NCI-H446 treated with DMSO at 0.1 percent for 48 hours (cell line): ENCODE measurements at regions not wholly inside any gene's neighbourhood (a gene's known extent, or its start where the extent isn't known, plus 50 kb on each side); places are given as distances from the start of the nearest gene placed in this dataset.
"Not testable (repeated sequence)": the region's sequence is repeated elsewhere in the genome, so short reads cannot be mapped to it uniquely, and the experiment has no call there.

ENCODE experiments used
- DNase-seq: peaks from one replicate; lab custom pipeline; 2025; lab: John Stamatoyannopoulos, UW

DNA sequence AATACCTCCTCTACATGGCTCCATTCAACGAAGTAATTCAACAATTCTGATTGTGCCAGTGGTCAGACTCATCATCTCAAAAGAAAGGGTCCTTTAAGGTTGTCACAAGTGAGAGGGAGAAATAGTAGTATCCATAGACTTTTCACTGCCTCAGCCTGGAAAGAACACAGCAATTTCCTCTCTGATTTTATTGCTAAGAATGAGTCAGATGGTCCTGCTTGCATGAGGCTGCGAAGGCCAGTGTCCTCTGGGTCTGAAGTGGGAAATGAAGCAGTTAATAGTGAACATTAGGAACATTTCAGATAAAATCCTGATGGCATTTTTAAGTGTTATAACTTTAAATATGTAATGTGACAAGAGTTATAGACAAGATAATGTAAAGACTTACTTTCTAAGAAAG, 979.0 kb downstream of the EFNA5 start:
- no peak for DNase-seq

- no peak for DNase-seq
Measured at GRCh38 chr5:106690585-106690984, 980.2 kb downstream of the EFNA5 start.

- DNase-seq = no peak
Measured at GRCh38 chr5:106680330-106680729, 990.4 kb downstream of the EFNA5 start.

DNA sequence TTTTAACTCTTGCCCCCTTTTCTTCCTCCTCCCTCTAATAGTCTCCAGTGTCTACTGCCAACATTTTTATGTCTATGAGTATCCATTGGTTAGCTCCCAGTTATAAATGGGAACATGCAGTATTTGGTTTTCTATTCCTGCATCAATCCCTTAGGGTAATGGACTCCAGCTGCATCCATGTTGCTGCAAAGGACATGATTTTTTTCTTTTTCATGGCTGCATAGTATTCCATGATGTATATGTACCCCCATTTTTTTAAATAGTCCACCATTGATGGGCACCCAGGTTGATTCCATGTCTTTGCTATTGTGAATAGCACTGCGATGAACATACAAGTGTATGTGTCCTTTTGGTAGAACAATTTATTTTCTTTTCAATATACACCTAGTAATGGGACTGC, 993.7 kb downstream of the EFNA5 start:
- DNase-seq = no peak

DNA sequence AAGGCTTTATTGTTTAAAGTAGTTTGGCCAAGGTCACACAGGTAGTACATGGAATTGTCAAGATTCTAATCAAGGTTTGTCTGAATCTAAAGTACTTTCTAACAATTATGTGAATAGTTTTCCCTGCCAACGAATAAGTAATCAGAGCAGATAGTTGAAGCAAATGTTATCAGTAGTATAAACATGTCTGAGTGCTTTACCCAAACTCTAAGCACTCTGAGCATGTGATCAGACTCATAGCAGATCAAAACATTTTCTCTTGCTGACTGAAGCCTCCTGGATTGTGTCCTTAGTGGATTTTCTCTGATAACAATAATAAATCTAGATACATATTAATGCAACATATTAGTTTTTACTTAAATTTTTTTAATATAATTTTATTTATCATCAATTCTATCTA, 995.0 kb downstream of the EFNA5 start:
- DNase-seq = no peak

GRCh38 chr5:106673941-106674340, 996.8 kb downstream of the EFNA5 start:
- no peak for DNase-seq

- DNase-seq = peak; percentile 87
Measured at GRCh38 chr5:106661866-106662265, 1008.9 kb downstream of the EFNA5 start.

DNA sequence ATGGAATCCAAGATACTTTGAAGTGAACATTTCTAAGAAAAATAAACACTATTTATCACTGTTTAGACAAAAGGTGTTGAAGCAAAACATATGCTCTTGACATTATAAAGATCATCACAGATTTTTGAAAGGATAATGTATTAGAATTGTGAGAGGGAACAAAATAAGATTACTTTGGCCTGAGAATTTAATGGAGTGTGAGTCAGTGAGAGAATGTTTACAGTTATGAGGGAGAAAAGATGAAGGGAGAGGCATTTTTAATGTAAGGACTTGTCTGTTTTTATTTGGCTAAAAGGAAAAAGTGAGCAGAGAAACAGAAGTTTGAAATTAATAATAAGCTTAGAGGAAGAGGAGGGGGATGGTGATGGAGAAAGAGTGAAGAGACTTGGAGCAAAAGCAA, 1010.1 kb downstream of the EFNA5 start:
- no peak for DNase-seq

- DNase-seq = no peak
Measured at GRCh38 chr5:106658150-106658549, 1012.6 kb downstream of the EFNA5 start.

- DNase-seq = no peak
Measured at GRCh38 chr5:106656821-106657220, 1013.9 kb downstream of the EFNA5 start.

DNA sequence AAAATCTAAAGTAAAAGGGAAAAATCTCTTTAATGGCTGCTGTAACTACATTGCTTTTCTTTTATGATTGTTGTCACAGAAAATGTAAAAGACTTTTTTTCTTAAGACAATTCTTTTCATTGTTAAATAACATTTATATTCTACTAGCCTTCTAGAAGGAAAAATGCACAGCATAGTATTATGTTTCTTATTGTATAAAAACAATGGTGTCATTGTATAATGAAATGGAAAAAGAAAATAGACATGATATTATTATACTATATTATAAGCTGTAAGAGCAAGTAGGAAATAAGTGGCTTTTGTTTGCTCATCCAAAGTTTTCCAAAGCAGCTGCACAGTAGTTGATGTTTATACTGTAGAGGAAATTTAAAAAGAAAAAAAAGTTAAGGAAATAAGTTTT, 1021.7 kb downstream of the EFNA5 start:
- no peak for DNase-seq

GRCh38 chr5:106648401-106648800, 1022.3 kb downstream of the EFNA5 start:
- no peak for DNase-seq

DNA sequence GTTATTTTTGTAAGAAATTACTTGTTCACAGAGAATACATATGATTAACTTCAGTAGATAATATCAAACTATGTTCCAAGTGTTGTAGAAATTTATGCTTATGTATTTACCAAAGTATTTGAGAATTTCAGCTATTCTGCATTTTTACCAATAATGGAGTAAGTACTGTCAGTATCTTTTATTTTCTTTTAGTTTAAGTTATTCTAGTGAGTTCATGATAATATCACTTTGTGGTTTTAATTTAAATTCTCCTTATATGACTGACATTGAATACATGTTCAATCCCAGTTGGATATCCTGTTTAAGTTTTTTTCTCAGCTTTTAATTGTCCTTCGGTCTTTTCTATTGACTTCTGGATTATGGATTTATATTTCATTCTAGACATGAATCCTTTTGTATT, 1024.6 kb downstream of the EFNA5 start:
- no peak for DNase-seq

GRCh38 chr5:106640511-106640910, 1030.2 kb downstream of the EFNA5 start:
- DNase-seq = no peak

GRCh38 chr5:106639488-106639887, 1031.2 kb downstream of the EFNA5 start:
- no peak for DNase-seq

DNA sequence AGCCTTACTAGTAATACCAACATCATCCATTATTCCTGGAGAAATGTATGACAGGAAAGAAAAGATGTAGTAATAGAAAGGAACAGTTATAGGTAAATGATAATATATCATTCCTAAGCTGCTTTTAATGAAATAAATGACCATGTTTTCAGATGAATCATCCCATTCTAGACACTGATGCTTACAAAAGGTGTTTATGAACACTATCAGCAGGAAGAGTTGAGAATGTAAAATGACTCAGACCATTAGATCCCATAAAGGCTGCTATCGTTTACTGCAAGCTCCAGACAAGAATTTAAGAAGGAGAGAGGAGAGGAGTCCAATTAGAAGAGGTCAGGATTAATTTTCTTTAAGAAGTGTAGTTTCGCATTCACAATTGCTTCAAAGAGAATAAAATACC, 1033.5 kb downstream of the EFNA5 start:
- DNase-seq = no peak

DNA sequence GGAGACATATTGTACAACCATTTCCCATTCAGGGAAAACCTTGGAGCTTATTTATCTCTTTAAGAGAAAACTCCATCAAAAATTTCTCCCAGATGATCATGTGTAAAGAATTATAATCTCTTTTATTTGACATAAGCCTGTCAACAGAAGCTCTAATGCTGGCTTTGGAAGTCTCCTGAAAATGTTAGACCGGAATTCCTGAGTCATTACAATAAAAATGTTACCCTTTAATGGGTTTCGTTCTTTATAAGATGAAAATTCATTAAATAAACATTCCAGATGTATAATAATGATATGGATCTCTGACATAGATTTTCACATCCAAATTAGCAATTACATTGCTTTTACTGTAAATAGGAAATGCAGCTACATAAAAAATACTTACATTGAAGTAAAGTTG, 1036.4 kb downstream of the EFNA5 start:
- no peak for DNase-seq

DNA sequence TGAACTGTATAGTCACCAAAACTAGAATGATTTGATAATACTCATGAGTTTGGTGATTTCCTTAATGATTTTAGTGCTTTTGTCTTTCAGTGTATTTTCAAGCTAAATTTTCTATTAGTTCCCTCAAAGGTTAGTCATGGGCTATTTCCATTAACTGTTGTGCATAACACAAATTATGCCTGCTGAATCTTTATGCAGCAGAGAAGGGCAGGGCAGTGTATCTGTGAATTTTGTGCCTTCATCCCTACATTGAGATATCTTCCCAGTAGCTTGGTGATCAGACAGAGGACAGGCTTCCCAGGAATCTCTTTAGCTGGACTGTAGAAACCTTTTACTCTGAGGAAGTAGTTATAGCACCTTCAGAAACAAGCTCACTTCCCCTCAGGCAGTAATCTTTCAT, 1036.9 kb downstream of the EFNA5 start:
- DNase-seq = no peak

DNA sequence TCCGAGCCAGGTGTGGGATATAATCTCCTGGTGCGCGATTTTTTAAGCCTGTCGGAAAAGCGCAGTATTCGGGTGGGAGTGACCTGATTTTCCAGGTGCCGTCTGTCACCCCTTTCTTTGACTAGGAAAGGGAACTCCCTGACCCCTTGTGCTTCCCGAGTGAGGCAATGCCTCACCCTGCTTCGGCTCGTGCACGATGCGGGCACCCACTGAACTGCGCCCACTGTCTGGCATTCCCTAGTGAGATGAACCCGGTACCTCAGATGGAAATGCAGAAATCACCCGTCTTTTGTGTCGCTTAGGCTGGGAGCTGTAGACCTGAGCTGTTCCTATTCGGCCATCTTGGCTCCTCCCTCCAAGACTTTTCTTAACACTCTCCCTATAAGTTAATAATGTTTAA, 1042.3 kb downstream of the EFNA5 start:
- DNase-seq = not testable (repeated sequence)

GRCh38 chr5:106610041-106610440, 1060.7 kb downstream of the EFNA5 start:
- DNase-seq = no peak

DNA sequence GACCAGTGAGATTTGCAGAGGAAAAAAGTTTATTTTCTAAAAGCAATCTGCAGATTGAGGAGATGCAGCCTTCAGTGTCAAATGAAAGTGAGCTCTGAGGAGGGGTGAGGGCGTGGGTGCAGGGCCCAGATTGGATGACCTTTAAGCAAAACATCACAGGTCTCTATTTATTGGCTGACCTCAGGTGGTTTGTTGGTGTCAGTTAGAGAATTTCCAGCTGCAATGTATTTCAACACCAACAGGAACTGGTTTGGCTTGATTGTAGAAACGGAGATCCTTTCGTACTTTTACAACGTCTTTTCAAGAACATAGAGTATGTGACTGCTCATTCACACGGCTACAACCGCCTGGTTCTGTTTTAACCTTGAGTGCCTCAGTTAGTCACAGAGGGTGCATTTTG, 1069.1 kb downstream of the EFNA5 start:
- DNase-seq = no peak

- no peak for DNase-seq
Measured at GRCh38 chr5:106600803-106601202, 1069.9 kb downstream of the EFNA5 start.

GRCh38 chr5:106595864-106596263, 1074.9 kb downstream of the EFNA5 start:
- DNase-seq = no peak

GRCh38 chr5:106584268-106584667, 1086.5 kb downstream of the EFNA5 start:
- DNase-seq = no peak

DNA sequence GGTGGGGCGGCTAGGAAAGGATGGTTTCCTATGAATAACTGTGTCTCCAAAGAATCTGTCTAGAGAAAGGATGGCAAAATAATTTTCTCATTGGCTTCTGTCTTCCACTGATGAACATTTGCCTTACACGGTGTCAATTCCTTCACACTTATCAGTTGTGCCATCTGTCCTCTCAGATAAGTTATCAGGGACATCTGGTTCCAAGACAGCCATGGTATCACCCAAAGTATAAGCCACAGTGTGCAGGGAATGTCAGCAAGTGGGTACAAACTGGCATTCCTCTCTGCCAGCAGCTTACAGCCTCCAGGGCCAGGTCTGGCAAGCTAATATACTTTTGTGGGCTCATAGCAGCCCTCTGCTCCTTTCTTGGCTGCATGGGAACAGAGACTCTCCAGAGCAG, 1092.0 kb downstream of the EFNA5 start:
- DNase-seq = no peak
